BLaER1 (cell line): ENCODE measurements at regions not wholly inside any gene's neighbourhood (a gene's known extent, or its start where the extent isn't known, plus 50 kb on each side); places are given as distances from the start of the nearest gene placed in this dataset.
"Not testable (repeated sequence)": the region's sequence is repeated elsewhere in the genome, so short reads cannot be mapped to it uniquely, and the experiment has no call there.

Experiments used
- H3K27ac ChIP-seq: shearing (Covaris generic); formaldehyde crosslinking; 2 replicates; pipeline ENCODE4 v1.8.1; 2022
- H3K27me3 ChIP-seq: shearing (Covaris generic); formaldehyde crosslinking; 2 replicates; pipeline ENCODE4 v1.8.1; 2022
- H3K36me3 ChIP-seq: shearing (Covaris generic); formaldehyde crosslinking; 2 replicates; pipeline ENCODE4 v1.8.1; 2022
- H3K4me1 ChIP-seq: shearing (Covaris generic); formaldehyde crosslinking; 2 replicates; pipeline ENCODE4 v1.8.1; 2022
- H3K4me2 ChIP-seq: shearing (Covaris generic); formaldehyde crosslinking; 2 replicates; pipeline ENCODE4 v1.8.1; 2022
- H3K4me3 ChIP-seq: shearing (Covaris generic); formaldehyde crosslinking; 2 replicates; pipeline ENCODE4 v1.8.1; 2022
- H3K9ac ChIP-seq: shearing (Covaris generic); formaldehyde crosslinking; 2 replicates; pipeline ENCODE4 v1.8.1; 2022
- H3K9me3 ChIP-seq: shearing (Covaris generic); formaldehyde crosslinking; 2 replicates; pipeline ENCODE4 v1.8.1; 2022
- H4K20me1 ChIP-seq: shearing (Covaris generic); formaldehyde crosslinking; 2 replicates; pipeline ENCODE4 v1.8.1; 2022
- Cebpa-rat ChIP-seq: shearing (Covaris generic); IDR thresholded peaks from 2 replicates; pipeline ENCODE4 v1.8.1; 2022

GRCh38 chr3:20316238-20316637, 130.2 kb upstream of the SGO1 start:
- TF ChIP-seq Cebpa-rat: no peak
- H4K20me1 ChIP-seq: no peaks in the 10 kb centered on the region
- H3K9me3 ChIP-seq: no peaks in the 10 kb centered on the region

GRCh38 chr3:20310629-20311028, 124.6 kb upstream of the SGO1 start:
- H3K27me3 ChIP-seq: no peaks in the 10 kb centered on the region
- no peaks in the 10 kb centered on the region for H3K4me1 ChIP-seq
- no peak overlapping the region for H3K27ac ChIP-seq
- no peak overlapping the region for H3K4me2 ChIP-seq
- H3K4me3 ChIP-seq: no peak overlapping the region
- H3K9ac ChIP-seq: no peak overlapping the region
- no peaks in the 10 kb centered on the region for H3K36me3 ChIP-seq
- 0 out of 2 replicates have a peak, but pooled peaks cover 6% of the 10 kb centered on the region for H3K9me3 ChIP-seq
- TF ChIP-seq Cebpa-rat: no peak
- no peaks in the 10 kb centered on the region for H4K20me1 ChIP-seq

More at GRCh38 chr3:20316238-20316637, 130.2 kb upstream of the SGO1 start:
- Histone ChIP-seq H3K9ac (no peak overlapping the region), H3K4me3 (no peak overlapping the region), H3K27ac (no peak overlapping the region), H3K27me3 (no peaks in the 10 kb centered on the region), H3K4me1 (no peaks in the 10 kb centered on the region), H3K36me3 (no peaks in the 10 kb centered on the region), H3K4me2 (no peak overlapping the region)

- TF ChIP-seq Cebpa-rat: no peak
- H3K27ac ChIP-seq: no peak overlapping the region
- H3K36me3 ChIP-seq: no peaks in the 10 kb centered on the region
- H3K9ac ChIP-seq: no peak overlapping the region
- H3K4me1 ChIP-seq: no peaks in the 10 kb centered on the region
- H3K27me3 ChIP-seq: no peaks in the 10 kb centered on the region
- H4K20me1 ChIP-seq: no peaks in the 10 kb centered on the region
- no peak overlapping the region for H3K4me3 ChIP-seq
- H3K9me3 ChIP-seq: peaks cover 8% of the 10 kb centered on the region; the same call in 1 of the 2 replicates
- H3K4me2 ChIP-seq: no peak overlapping the region
These were observed 121.4 kb upstream of the SGO1 start for GRCh38 chr3:20307383-20307782.

- no peak overlapping the region for H3K4me2 ChIP-seq
- no peak overlapping the region for H3K4me3 ChIP-seq
- peaks cover 8% of the 10 kb centered on the region; the same call in 1 of the 2 replicates for H3K9me3 ChIP-seq
- no peaks in the 10 kb centered on the region for H3K36me3 ChIP-seq
- H3K9ac ChIP-seq: no peak overlapping the region
- H4K20me1 ChIP-seq: no peaks in the 10 kb centered on the region
- TF ChIP-seq Cebpa-rat: no peak
- no peaks in the 10 kb centered on the region for H3K27me3 ChIP-seq
- no peak overlapping the region for H3K27ac ChIP-seq
- no peaks in the 10 kb centered on the region for H3K4me1 ChIP-seq
These were observed 119.6 kb upstream of the SGO1 start for GRCh38 chr3:20305647-20306046.

- no peak overlapping the region for H3K4me2 ChIP-seq
- H3K27ac ChIP-seq: no peak overlapping the region
- no peaks in the 10 kb centered on the region for H3K27me3 ChIP-seq
- no peak overlapping the region for H3K9ac ChIP-seq
- H3K4me3 ChIP-seq: no peak overlapping the region
- peaks cover 8% of the 10 kb centered on the region; the same call in 1 of the 2 replicates for H3K9me3 ChIP-seq
- no peaks in the 10 kb centered on the region for H3K4me1 ChIP-seq
- no peak for TF ChIP-seq Cebpa-rat
- no peaks in the 10 kb centered on the region for H4K20me1 ChIP-seq
- no peaks in the 10 kb centered on the region for H3K36me3 ChIP-seq
These were observed 116.8 kb upstream of the SGO1 start for GRCh38 chr3:20302766-20303165.

- Histone ChIP-seq H3K9me3 (peaks cover 5% of the 10 kb centered on the region), H3K9ac (no peak overlapping the region), H3K27ac (no peak overlapping the region), H3K4me1 (no peaks in the 10 kb centered on the region), H3K27me3 (no peaks in the 10 kb centered on the region), H3K36me3 (no peaks in the 10 kb centered on the region), H3K4me2 (no peak overlapping the region), H4K20me1 (no peaks in the 10 kb centered on the region), H3K4me3 (no peak overlapping the region)
- TF ChIP-seq Cebpa-rat: no peak
These were observed 102.0 kb upstream of the SGO1 start for GRCh38 chr3:20288050-20288449.

GRCh38 chr3:20280257-20280656, 94.3 kb upstream of the SGO1 start:
- H3K27ac ChIP-seq: no peak overlapping the region
- no peaks in the 10 kb centered on the region for H4K20me1 ChIP-seq
- no peaks in the 10 kb centered on the region for H3K27me3 ChIP-seq
- H3K9ac ChIP-seq: no peak overlapping the region
- peaks cover 18% of the 10 kb centered on the region for H3K9me3 ChIP-seq
- H3K4me2 ChIP-seq: no peak overlapping the region
- H3K4me3 ChIP-seq: no peak overlapping the region
- TF ChIP-seq Cebpa-rat: no peak
- H3K36me3 ChIP-seq: no peaks in the 10 kb centered on the region
- no peaks in the 10 kb centered on the region for H3K4me1 ChIP-seq

GRCh38 chr3:20265977-20266376, 80.0 kb upstream of the SGO1 start:
- H3K9me3 ChIP-seq, H3K9ac ChIP-seq, H3K27me3 ChIP-seq, H3K4me3 ChIP-seq, H3K4me2 ChIP-seq, H4K20me1 ChIP-seq, H3K36me3 ChIP-seq, H3K4me1 ChIP-seq, H3K27ac ChIP-seq: not testable (repeated sequence)

GRCh38 chr3:20264900-20265567, 79.0 kb upstream of the SGO1 start:
- TF ChIP-seq Cebpa-rat: no peak
- Histone ChIP-seq H3K27me3 (no peaks in the 10 kb centered on the region), H3K4me2 (no peak overlapping the region), H3K9ac (no peak overlapping the region), H3K4me3 (no peak overlapping the region), H3K9me3 (peaks cover 6% of the 10 kb centered on the region; the same call in 1 of the 2 replicates), H4K20me1 (no peaks in the 10 kb centered on the region), H3K36me3 (no peaks in the 10 kb centered on the region), H3K4me1 (no peaks in the 10 kb centered on the region), H3K27ac (no peak overlapping the region)

- Histone ChIP-seq H3K27me3 (no peaks in the 10 kb centered on the region), H3K36me3 (no peaks in the 10 kb centered on the region)
These were observed 72.4 kb upstream of the SGO1 start for GRCh38 chr3:20258371-20258770.

GRCh38 chr3:20256144-20256543, 70.1 kb upstream of the SGO1 start:
- TF ChIP-seq Cebpa-rat: no peak
- no peak overlapping the region for H3K9ac ChIP-seq
- no peak overlapping the region for H3K27ac ChIP-seq

More at GRCh38 chr3:20258371-20258770, 72.4 kb upstream of the SGO1 start:
- Histone ChIP-seq H3K4me2 (no peak overlapping the region), H4K20me1 (no peaks in the 10 kb centered on the region), H3K9ac (no peak overlapping the region), H3K4me1 (no peaks in the 10 kb centered on the region), H3K9me3 (no peaks in the 10 kb centered on the region), H3K27ac (no peak overlapping the region), H3K4me3 (no peak overlapping the region)
- no peak for TF ChIP-seq Cebpa-rat

More at GRCh38 chr3:20256144-20256543, 70.1 kb upstream of the SGO1 start:
- Histone ChIP-seq H3K36me3 (no peaks in the 10 kb centered on the region), H4K20me1 (no peaks in the 10 kb centered on the region), H3K27me3 (no peaks in the 10 kb centered on the region), H3K4me1 (no peaks in the 10 kb centered on the region), H3K4me3 (no peak overlapping the region), H3K4me2 (no peak overlapping the region), H3K9me3 (no peaks in the 10 kb centered on the region)
